ENCODE measurements at regions not wholly inside any gene's neighbourhood (a gene's known extent, or its start where the extent isn't known, plus 50 kb on each side); places are given as distances from the start of the nearest gene placed in this dataset.

- no peak for DNase-seq (ENCODE audit: low read depth in 2 of 2)
Observed at GRCh38 chr13:44096901-44097300, 217.2 kb downstream of the LACC1 start.

- DNase-seq (ENCODE audit: low read depth in 2 of 2) = no peak
Observed at GRCh38 chr13:44098559-44098958, 218.9 kb downstream of the LACC1 start.

- DNase-seq (ENCODE audit: low read depth in 2 of 2) = no peak
Observed at GRCh38 chr13:44101347-44102083, 221.8 kb downstream of the LACC1 start.

- no peak for DNase-seq (ENCODE audit: low read depth in 2 of 2)
Observed at GRCh38 chr13:44103429-44104196, 223.9 kb downstream of the LACC1 start.

GRCh38 chr13:44104197-44104490, 224.4 kb downstream of the LACC1 start:
- DNase-seq (ENCODE audit: low read depth in 2 of 2) = no peak

GRCh38 chr13:44104969-44105368, 225.3 kb downstream of the LACC1 start:
- DNase-seq (ENCODE audit: low read depth in 2 of 2) = no peak

GRCh38 chr13:44106266-44107152, 226.8 kb downstream of the LACC1 start:
- DNase-seq (ENCODE audit: low read depth in 2 of 2) = no peak

- no peak for DNase-seq (ENCODE audit: low read depth in 2 of 2)
Observed at GRCh38 chr13:44107357-44108121, 227.8 kb downstream of the LACC1 start.

GRCh38 chr13:44108331-44108858, 228.7 kb downstream of the LACC1 start:
- DNase-seq (ENCODE audit: low read depth in 2 of 2) = no peak

GRCh38 chr13:44110091-44110621, 230.5 kb downstream of the LACC1 start:
- DNase-seq (ENCODE audit: low read depth in 2 of 2) = no peak

- no peak for DNase-seq (ENCODE audit: low read depth in 2 of 2)
Observed at GRCh38 chr13:44111701-44112100, 232.0 kb downstream of the LACC1 start.

- DNase-seq (ENCODE audit: low read depth in 2 of 2) = no peak
Observed at GRCh38 chr13:44112700-44113329, 233.1 kb downstream of the LACC1 start.

GRCh38 chr13:44116562-44117332, 237.0 kb downstream of the LACC1 start:
- no peak for DNase-seq (ENCODE audit: low read depth in 2 of 2)

GRCh38 chr13:44117351-44117750, 237.6 kb downstream of the LACC1 start:
- DNase-seq (ENCODE audit: low read depth in 2 of 2) = no peak

GRCh38 chr13:44117816-44118215, 238.1 kb downstream of the LACC1 start:
- DNase-seq (ENCODE audit: low read depth in 2 of 2) = no peak

GRCh38 chr13:44118881-44119280, 239.2 kb downstream of the LACC1 start:
- no peak for DNase-seq (ENCODE audit: low read depth in 2 of 2)

GRCh38 chr13:44120043-44120442, 240.3 kb downstream of the LACC1 start:
- DNase-seq (ENCODE audit: low read depth in 2 of 2) = no peak

- no peak for DNase-seq (ENCODE audit: low read depth in 2 of 2)
Observed at GRCh38 chr13:44120849-44121755, 241.4 kb downstream of the LACC1 start.

GRCh38 chr13:44124352-44124751, 244.6 kb downstream of the LACC1 start:
- DNase-seq (ENCODE audit: low read depth in 2 of 2) = no peak

Measured in activated CD8-positive, alpha-beta memory T cell treated with anti-CD3 and anti-CD28 coated beads for 4 hours (primary cell).